ENCODE measurements at regions not wholly inside any gene's neighbourhood (a gene's known extent, or its start where the extent isn't known, plus 50 kb on each side); places are given as distances from the start of the nearest gene placed in this dataset.
A peak's percentile ranks its signal among the peaks of the same experiment; 100 is the strongest.
"Not testable (repeated sequence)": the region's sequence is repeated elsewhere in the genome, so short reads cannot be mapped to it uniquely, and the experiment has no call there.

- DNase-seq, result no peak
Observed at GRCh38 chr14:25699981-25700380, 650.0 kb upstream of the STXBP6 start.

- no peak for DNase-seq
Observed at GRCh38 chr14:25698111-25698510, 648.2 kb upstream of the STXBP6 start.

DNA sequence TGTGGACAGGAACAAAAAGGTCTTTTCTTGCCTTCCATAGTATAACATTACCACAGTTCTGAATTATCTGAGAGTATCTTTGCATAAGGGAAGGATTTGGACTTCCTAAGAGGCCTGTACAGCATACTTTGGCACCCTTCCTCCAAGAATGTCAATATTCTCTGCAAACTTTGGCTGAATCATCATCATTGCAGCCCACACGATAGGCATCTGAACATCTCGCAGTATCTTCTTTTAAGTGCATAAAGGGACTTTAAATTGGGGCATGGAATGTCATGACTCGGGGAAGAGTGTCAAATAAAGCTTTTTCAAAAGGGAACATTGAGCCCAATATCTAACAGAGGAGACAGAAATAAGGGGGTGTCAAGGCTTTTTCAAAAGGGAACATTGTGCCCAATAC is 646.2 kb upstream of the STXBP6 start:
- no peak for DNase-seq

- DNase-seq, result no peak
Observed at GRCh38 chr14:25685004-25685403, 635.1 kb upstream of the STXBP6 start.

GRCh38 chr14:25680934-25681333 is 631.0 kb upstream of the STXBP6 start:
- DNase-seq, result no peak

GRCh38 chr14:25680511-25680910 is 630.6 kb upstream of the STXBP6 start:
- DNase-seq, result not testable (repeated sequence)

GRCh38 chr14:25677111-25677510 is 627.2 kb upstream of the STXBP6 start:
- DNase-seq, result no peak

GRCh38 chr14:25667387-25667786 is 617.4 kb upstream of the STXBP6 start:
- no peak for DNase-seq

DNA sequence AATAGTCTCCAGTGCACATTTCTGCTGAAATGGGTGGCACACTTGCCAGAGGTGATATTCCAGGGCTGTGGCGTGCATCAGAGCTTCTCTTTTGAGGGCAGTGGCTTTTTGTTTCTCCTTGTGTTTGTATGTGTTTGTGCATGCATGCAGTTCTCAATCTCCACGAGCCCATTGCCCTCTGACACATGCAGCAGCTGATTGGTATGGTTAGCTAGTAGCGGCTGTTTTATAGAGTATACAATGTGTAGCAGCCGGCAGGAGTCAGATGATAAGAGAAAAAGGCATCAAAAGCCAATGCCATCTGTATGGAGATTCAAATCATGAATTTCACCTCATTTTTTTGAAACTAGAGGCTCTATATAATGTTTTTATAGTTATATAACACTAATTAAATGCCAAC is 616.9 kb upstream of the STXBP6 start:
- DNase-seq, result no peak

- DNase-seq, result peak; percentile 0
Observed at GRCh38 chr14:25658988-25659387, 609.0 kb upstream of the STXBP6 start.

DNA sequence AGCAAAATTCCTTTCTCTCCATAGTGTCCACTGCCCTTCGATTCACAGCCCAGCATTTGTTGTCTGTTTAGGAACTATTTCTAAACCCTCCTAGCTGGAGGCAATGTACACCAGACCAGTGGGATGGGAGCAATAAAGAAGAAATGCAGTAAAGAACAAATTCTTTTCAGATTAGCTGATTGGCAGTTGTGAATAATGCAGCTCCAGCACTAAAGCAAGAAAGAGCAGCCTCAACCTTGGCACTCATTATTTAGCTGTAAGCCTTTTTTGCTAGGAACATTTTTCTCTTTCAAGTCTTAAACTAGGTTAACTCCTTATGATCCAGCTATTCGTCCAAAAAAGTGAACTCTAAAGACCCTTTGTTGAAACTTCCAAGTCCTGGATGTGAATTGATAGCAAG is 580.5 kb upstream of the STXBP6 start:
- DNase-seq, result no peak

DNA sequence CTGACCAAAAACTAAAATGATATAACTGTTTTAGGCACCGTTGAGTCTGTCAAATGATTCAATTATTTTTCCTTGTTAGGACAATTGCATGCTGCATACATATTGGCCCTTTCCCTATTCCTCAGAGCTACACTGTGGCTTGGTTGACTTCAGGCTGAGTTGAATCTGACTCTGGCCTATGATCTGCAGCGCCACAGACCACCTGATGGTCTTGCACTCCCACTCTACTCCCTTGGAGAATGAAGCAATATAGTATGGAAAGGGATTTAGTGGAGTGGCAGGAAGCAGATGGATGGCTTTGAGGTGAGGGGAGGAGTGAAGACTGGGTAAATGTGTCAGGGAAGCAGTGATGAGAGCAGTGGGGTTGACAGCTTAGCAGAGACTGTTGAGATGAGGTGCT is 579.0 kb upstream of the STXBP6 start:
- DNase-seq, result no peak

DNA sequence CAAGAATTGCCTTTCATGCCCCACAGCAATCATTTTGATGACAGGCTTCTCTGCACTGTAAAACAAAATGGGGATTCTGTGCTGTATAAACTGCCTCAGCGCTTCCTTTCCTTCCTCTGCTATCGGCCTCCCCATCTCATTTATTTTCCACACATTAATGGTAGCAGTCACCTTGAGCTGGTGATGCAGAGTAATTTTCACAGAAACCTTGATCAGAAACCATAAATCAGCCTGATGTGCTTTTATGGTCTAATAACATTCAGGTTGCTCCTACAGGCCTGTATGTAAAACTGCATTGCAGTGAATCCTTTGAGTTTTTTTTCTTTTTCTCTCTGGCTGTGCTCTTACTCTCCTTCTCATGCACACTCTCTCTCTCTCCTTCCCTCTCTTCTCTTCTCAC is 578.4 kb upstream of the STXBP6 start:
- DNase-seq, result no peak

DNA sequence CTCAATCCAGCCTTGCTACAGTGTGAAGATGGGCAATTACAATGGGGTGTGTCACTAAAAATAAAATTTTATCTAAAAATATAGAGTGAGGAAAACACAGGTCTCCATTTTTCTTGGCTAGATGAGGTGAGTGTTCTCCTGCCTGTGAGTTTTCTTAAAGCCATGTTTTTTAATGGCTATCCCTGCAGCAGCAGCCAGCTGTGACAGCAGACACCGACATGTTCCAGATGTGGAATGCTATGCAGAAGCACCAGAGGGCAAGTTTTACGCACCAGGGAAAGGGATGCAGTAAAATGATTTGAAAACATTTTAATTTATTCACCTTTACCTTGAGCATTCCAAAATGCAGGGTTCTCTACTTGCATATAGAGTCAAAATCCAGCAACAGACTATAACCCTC is 577.0 kb upstream of the STXBP6 start:
- no peak for DNase-seq

DNA sequence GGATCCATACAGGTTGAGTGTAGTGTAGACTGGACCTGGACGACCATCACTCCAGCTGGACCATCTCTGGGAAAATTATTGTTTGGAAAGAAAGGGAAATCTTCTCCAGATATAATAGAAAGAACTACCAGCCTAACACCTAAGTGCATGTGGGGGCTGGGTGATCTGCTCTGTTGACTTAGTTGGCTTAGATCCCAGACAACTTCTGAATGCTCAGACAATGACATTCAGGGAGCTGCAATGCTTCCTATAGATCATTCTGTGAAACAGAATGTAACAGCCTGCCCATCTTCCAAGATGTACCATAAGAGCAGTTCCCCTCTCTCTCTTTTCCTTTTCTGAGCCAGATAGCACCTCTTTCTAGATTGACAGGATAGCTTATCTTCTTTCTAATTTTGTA is 572.8 kb upstream of the STXBP6 start:
- DNase-seq, result no peak

DNA sequence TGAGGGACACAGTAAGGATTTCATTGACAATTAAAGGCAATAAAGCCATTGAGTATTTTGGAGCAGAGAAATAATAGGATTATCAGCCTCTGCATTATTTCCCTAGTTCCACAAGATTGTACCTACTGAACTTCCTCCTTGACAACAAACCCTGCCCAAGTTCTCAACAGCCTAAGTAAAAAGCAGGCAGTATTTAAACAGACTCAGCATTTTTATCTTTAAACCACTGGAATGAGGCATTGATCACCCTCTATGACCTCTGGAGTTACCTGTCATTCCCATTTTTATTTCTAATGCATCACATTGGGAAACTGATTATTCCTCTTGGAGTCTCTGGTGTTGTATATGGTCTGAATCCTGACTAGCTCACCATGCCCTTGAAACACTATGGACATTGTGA is 570.6 kb upstream of the STXBP6 start:
- DNase-seq, result no peak

DNA sequence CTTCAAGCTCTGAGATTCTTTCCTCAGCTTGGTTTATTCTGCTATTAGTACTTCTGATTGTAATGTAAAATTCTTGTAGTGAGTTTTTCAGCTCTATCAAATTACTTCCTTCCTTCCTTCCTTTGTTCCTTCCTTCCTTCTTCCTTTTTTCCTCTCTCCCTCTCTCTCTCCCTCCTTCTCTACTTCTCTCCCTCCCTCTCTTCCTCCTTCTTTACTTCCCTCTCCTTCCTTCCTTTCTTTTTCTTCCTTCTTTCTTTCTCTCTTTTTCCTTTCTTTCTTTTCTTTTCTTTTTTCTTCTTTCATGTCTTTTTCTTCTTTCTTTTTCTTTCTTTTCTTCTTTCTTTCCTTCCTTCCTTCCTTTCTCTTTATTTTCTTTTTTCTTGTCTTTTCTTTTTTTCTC is 565.2 kb upstream of the STXBP6 start:
- no peak for DNase-seq

DNA sequence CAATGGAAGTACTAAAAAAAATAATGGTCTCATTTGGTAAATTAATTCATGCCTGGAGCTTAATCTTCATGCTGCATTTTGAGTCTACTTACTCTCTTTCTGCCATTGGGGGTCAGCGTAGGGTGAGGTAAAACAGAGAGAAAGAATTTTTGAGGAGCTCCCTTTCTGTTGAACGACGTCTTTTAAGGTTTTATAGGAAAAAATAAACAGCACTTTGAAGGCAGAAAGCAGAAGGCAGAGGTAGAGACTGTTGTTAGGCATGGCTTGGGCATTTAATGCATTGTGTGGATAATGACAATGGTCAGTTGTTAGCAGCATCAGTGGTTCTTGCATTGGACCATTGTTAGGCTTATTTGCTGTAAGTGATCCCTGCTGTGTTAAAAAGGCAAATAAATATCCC is 557.2 kb upstream of the STXBP6 start:
- DNase-seq, result no peak

DNA sequence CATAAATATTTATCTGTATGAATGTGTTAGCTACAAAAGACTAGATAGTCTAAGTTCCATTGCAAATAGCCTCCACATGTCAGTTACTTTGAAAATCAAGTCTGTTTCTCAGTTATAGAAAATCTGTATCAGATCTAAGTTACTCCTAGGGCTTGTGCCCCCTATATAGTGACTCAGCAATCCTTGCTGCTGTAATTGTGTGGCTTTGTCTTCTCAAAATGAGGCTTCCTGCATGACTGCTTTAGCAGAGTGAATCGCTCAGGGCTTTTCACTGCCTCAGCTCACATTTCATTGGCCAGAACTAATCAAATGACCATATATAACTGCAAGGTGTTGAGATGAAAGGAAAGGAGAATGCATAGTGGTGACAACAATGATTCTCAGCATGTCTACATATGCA is 552.2 kb upstream of the STXBP6 start:
- DNase-seq, result no peak

DNA sequence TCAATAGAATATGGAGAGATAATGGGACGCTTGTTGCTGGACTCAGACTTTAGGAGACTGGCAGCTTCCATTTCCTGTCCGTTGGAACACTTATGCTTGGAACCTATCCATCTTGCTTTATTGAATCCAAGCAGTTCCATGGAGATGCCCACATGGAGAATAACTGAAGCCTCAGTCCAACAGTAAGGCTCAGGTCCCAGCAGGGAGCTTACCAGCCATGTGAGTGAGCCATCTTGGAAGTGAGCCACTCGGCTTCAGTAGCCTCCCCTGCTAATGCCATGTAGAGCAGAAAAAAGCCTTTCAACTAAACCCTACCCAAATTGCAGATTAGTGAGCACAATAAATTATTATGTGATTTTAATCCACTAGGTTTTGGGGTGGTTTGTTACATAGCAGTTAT is 538.8 kb upstream of the STXBP6 start:
- no peak for DNase-seq

GRCh38 chr14:25574628-25575325 is 524.8 kb upstream of the STXBP6 start:
- no peak for DNase-seq

DNA sequence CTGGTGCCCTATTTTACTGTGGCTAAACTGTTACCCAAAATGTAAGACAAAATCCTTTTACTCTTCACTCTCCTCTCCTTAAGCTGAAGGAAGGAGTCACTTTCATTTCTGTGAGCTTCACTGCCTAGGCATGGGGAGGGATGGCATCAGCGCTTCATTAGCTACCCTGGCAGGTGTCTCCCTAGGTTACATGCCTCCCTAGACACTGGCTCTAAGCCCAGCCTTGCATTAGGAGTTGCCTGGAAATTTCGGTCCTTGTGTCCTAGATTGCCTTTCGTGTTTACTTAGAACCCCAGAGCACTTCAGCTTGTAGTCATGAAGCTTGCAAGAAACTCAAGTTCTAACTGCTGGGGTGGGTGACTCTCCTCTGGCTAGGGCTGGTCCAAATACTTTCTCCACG is 520.5 kb upstream of the STXBP6 start:
- no peak for DNase-seq

DNA sequence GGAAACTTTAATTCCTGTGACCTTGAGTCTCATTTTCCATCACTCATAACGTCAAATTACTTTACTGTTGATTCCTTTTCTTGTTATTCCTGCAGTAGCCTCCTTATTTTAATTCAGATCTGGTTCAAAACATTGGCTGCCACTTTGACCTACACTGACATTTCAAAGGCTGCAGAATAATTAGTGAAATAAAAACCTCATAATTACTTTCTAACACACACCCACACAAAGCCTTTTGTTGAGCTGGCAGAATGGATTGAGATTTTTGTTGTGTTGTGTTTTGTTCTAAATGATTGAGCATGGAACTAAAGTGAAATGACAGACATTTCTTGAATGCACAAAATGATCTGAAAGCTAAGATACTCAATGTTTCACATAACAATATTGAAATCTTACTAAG is 507.5 kb upstream of the STXBP6 start:
- no peak for DNase-seq

- DNase-seq, result no peak
Observed at GRCh38 chr14:25552826-25553225, 502.9 kb upstream of the STXBP6 start.

DNA sequence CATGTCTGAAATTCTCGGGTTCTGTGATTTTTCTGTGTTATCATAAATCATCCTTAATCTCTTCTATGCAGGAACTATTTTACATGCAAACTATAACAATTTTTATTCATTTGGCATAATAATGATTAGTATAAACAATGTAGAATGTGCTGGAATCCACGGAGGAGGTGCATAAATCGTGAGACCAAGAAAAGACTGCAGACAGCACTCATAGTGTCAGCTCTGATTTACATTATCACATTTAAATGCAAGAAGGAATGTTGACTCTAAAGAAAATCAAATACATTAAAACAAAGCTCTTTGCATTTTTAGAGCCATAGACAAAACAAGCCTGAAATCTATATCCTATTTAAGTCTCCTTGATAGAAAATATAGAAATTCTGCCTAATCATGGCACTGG is 501.7 kb upstream of the STXBP6 start:
- DNase-seq, result no peak

DNA sequence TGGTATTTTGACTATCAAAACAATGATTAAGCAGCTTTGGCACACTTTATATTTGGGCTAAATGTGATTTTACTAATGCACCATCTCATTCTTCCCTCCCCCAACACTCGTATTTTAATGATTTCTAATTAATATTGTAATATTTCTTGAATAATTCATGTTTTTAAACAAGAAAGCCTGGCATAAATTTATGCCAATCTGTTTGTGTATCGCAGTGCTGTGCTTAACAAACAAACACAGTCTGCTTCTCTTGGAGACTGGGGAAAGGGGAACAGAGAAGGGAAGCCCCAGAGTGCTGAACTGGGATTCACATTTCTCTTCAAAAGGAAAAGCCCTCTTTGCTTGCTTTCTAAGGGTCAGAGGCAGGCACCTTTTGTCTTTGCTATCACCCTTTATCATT is 496.9 kb upstream of the STXBP6 start:
- no peak for DNase-seq
